OCI-LY3 (cell line): ENCODE measurements at regions not wholly inside any gene's neighbourhood (a gene's known extent, or its start where the extent isn't known, plus 50 kb on each side); places are given as distances from the start of the nearest gene placed in this dataset.

ENCODE experiments used
- CTCF ChIP-seq: fragments of 200-600, 300-600 bp; sonication (generic); IDR thresholded peaks from 2 replicates; pipeline ENCODE4 v1.5.1; 2014; ENCODE audit warnings: antibody characterized with exemption, low read length, low read depth
- EZH2phosphoT487 ChIP-seq: fragments of 200-600 bp; shearing (Covaris generic); IDR thresholded peaks from 2 replicates; pipeline ENCODE4 v1.6.1; 2018; ENCODE audit warnings: antibody characterized with exemption, mixed run types, low read depth

GRCh38 chr14:87405563-87405962, 587.4 kb downstream of the GALC start:
- TF ChIP-seq CTCF: no peak
- TF ChIP-seq EZH2phosphoT487: no peak
